Neural progenitor cell (in vitro differentiated cells): ENCODE measurements at regions not wholly inside any gene's neighbourhood (a gene's known extent, or its start where the extent isn't known, plus 50 kb on each side); places are given as distances from the start of the nearest gene placed in this dataset.

Experiments
- DNase-seq: peaks from one replicate; pipeline ENCODE4 v3.0.0-alpha.2; 2016; ENCODE audit warnings: low spot score
- H2AFZ ChIP-seq: fragments of 200-600 bp; sonication (generic); replicated peaks from 2 replicates; pipeline ENCODE4 v1.6.1; 2016; ENCODE audit warnings: antibody characterized with exemption
- H3F3A ChIP-seq: fragments of 200-600 bp; sonication (generic); 2 replicates; pipeline ENCODE4 v1.6.1; 2016; ENCODE audit warnings: antibody characterized with exemption, low read depth
- H3K27ac ChIP-seq: fragments of 200-600 bp; sonication (generic); 2 replicates; pipeline ENCODE4 v1.5.1; 2016; ENCODE audit warnings: mild to moderate bottlenecking
- H3K27me3 ChIP-seq: fragments of 200-600 bp; sonication (generic); 2 replicates; pipeline ENCODE4 v1.6.1; 2016; ENCODE audit warnings: mild to moderate bottlenecking, moderate library complexity
- H3K36me3 ChIP-seq: fragments of 200-600 bp; sonication (generic); 2 replicates; pipeline ENCODE4 v1.5.1; 2016
- H3K4me1 ChIP-seq: fragments of 200-600 bp; sonication (generic); 2 replicates; pipeline ENCODE4 v1.6.1; 2016; ENCODE audit warnings: mixed run types
- H3K4me2 ChIP-seq: fragments of 200-600 bp; sonication (generic); 2 replicates; pipeline ENCODE4 v1.6.1; 2016
- H3K4me3 ChIP-seq: fragments of 200-600 bp; sonication (generic); 2 replicates; pipeline ENCODE4 v1.5.1; 2016
- H3K79me2 ChIP-seq: fragments of 200-600 bp; sonication (generic); 2 replicates; pipeline ENCODE4 v1.6.1; 2016; ENCODE audit warnings: low read depth
- H3K9ac ChIP-seq: fragments of 200-600 bp; sonication (generic); 2 replicates; pipeline ENCODE4 v1.6.1; 2016
- H3K9me3 ChIP-seq: fragments of 200-600 bp; sonication (generic); 2 replicates; pipeline ENCODE4 v1.5.1; 2016; ENCODE audit warnings: low read depth
- H4K20me1 ChIP-seq: fragments of 200-600 bp; sonication (generic); 2 replicates; pipeline ENCODE4 v1.6.1; 2016; ENCODE audit warnings: low read depth
- H3K27ac Mint-ChIP-seq: 3 replicates; pipeline ENCODE4 v1.8.0; 2021; ENCODE audit warnings: mixed read lengths
- H3K27me3 Mint-ChIP-seq: 2 replicates; pipeline ENCODE4 v1.8.0; 2022; ENCODE audit warnings: low read depth, mild to moderate bottlenecking, inconsistent platforms, moderate library complexity, mixed read lengths; ENCODE audit not compliant: insufficient read depth
- H3K36me3 Mint-ChIP-seq: 3 replicates; pipeline ENCODE4 v1.8.0; 2021; ENCODE audit warnings: mixed read lengths
- H3K4me1 Mint-ChIP-seq: 3 replicates; pipeline ENCODE4 v1.8.0; 2021; ENCODE audit warnings: mixed read lengths
- H3K4me3 Mint-ChIP-seq: 3 replicates; pipeline ENCODE4 v1.8.0; 2021; ENCODE audit warnings: mild to moderate bottlenecking, moderate library complexity, mixed read lengths
- H3K9me3 Mint-ChIP-seq: 3 replicates; pipeline ENCODE4 v1.8.0; 2020; ENCODE audit warnings: mixed read lengths
- EZH2 ChIP-seq: fragments of 200-600 bp; sonication (generic); IDR thresholded peaks from 2 replicates; pipeline ENCODE4 v1.6.1; 2017; ENCODE audit warnings: antibody characterized with exemption, mild to moderate bottlenecking, moderate library complexity
- EZH2phosphoT487 ChIP-seq: fragments of 200-600 bp; sonication (generic); IDR thresholded peaks from 2 replicates; pipeline ENCODE4 v1.6.1; 2017; ENCODE audit warnings: antibody characterized with exemption
- TF ChIP-seq, protein P1 (sequence below): fragments of 200-600 bp; sonication (generic); IDR thresholded peaks from 2 replicates; pipeline ENCODE4 v1.5.1; 2017; ENCODE audit warnings: antibody characterized with exemption, mild to moderate bottlenecking

- no peak overlapping the region for H3K4me3 Mint-ChIP-seq
- Histone ChIP-seq H3F3A (no peaks in the 10 kb centered on the region), H2AFZ (no peak overlapping the region)
Measured at GRCh38 chr7:142455392-142455791, 197.5 kb upstream of the PRSS58 start.

GRCh38 chr7:142454862-142455261 lies 197.0 kb upstream of the PRSS58 start:
- H3K9me3 ChIP-seq, result no peaks in the 10 kb centered on the region
- no peak overlapping the region for H2AFZ ChIP-seq
- Mint-ChIP-seq H3K27ac (no peak overlapping the region), H3K27me3 (peaks cover 7% of the 10 kb centered on the region), H3K36me3 (no peaks in the 10 kb centered on the region), H3K4me1 (peaks cover 6% of the 10 kb centered on the region), H3K9me3 (no peaks in the 10 kb centered on the region), H3K4me3 (no peak overlapping the region)
- H3K9ac ChIP-seq, result no peak overlapping the region
- H3F3A ChIP-seq, result no peaks in the 10 kb centered on the region
- TF ChIP-seq EZH2phosphoT487 (no peak), EZH2 (no peak)
- TF ChIP-seq, protein P1, sequence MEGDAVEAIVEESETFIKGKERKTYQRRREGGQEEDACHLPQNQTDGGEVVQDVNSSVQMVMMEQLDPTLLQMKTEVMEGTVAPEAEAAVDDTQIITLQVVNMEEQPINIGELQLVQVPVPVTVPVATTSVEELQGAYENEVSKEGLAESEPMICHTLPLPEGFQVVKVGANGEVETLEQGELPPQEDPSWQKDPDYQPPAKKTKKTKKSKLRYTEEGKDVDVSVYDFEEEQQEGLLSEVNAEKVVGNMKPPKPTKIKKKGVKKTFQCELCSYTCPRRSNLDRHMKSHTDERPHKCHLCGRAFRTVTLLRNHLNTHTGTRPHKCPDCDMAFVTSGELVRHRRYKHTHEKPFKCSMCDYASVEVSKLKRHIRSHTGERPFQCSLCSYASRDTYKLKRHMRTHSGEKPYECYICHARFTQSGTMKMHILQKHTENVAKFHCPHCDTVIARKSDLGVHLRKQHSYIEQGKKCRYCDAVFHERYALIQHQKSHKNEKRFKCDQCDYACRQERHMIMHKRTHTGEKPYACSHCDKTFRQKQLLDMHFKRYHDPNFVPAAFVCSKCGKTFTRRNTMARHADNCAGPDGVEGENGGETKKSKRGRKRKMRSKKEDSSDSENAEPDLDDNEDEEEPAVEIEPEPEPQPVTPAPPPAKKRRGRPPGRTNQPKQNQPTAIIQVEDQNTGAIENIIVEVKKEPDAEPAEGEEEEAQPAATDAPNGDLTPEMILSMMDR, result no peak
- H3K27me3 ChIP-seq, result no peaks in the 10 kb centered on the region
- no peaks in the 10 kb centered on the region for H3K79me2 ChIP-seq
- no peaks in the 10 kb centered on the region for H4K20me1 ChIP-seq
- no peak overlapping the region for H3K27ac ChIP-seq
- no peak overlapping the region for H3K4me3 ChIP-seq
- H3K4me1 ChIP-seq, result no peaks in the 10 kb centered on the region
- no peak overlapping the region for H3K4me2 ChIP-seq
- no peaks in the 10 kb centered on the region for H3K36me3 ChIP-seq
- DNase-seq, result no peak

More at GRCh38 chr7:142455392-142455791, 197.5 kb upstream of the PRSS58 start:
- H3K9me3 Mint-ChIP-seq, result no peaks in the 10 kb centered on the region
- H4K20me1 ChIP-seq, result no peaks in the 10 kb centered on the region
- H3K27me3 ChIP-seq, result no peaks in the 10 kb centered on the region
- no peak overlapping the region for H3K4me3 ChIP-seq
- H3K36me3 Mint-ChIP-seq, result no peaks in the 10 kb centered on the region
- no peak overlapping the region for H3K27ac ChIP-seq
- no peaks in the 10 kb centered on the region for H3K36me3 ChIP-seq
- H3K9me3 ChIP-seq, result no peaks in the 10 kb centered on the region
- H3K9ac ChIP-seq, result no peak overlapping the region
- peaks cover 7% of the 10 kb centered on the region for H3K27me3 Mint-ChIP-seq
- DNase-seq, result no peak
- TF ChIP-seq, protein P1, result no peak
- TF ChIP-seq EZH2phosphoT487 (no peak), EZH2 (no peak)
- H3K4me1 ChIP-seq, result no peaks in the 10 kb centered on the region
- H3K4me2 ChIP-seq, result no peak overlapping the region
- peaks cover 8% of the 10 kb centered on the region for H3K4me1 Mint-ChIP-seq
- no peak overlapping the region for H3K27ac Mint-ChIP-seq
- H3K79me2 ChIP-seq, result no peaks in the 10 kb centered on the region

DNA sequence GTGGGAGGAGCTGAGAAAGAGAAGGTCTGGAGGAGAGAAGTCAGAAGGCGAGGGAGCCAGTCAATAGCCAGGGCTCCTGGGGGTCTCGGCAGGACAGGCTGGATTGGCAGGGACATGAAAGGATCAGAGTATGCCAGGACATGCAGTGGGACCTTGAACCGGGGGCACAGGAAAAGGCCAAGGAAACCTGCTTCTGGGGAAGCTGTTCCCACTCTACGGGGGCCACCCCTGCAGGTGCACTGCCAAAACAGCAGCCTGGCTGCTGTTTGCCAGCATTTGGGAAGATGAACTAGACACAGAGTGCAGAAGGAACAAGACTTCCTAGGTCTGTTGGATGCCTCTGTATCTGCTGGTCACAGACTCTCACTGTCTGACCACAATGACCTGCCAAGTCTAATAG lies 194.9 kb upstream of the PRSS58 start:
- Histone ChIP-seq H2AFZ (no peak overlapping the region), H3K4me3 (no peak overlapping the region), H4K20me1 (no peaks in the 10 kb centered on the region), H3K79me2 (no peaks in the 10 kb centered on the region), H3K27ac (no peak overlapping the region), H3K27me3 (no peaks in the 10 kb centered on the region), H3K4me2 (no peak overlapping the region), H3K36me3 (no peaks in the 10 kb centered on the region), H3K4me1 (no peaks in the 10 kb centered on the region), H3K9ac (no peak overlapping the region), H3F3A (no peaks in the 10 kb centered on the region), H3K9me3 (no peaks in the 10 kb centered on the region)
- Mint-ChIP-seq H3K36me3 (no peaks in the 10 kb centered on the region), H3K9me3 (no peaks in the 10 kb centered on the region), H3K27ac (no peak overlapping the region), H3K4me1 (no peaks in the 10 kb centered on the region), H3K27me3 (peaks cover 5% of the 10 kb centered on the region), H3K4me3 (no peak overlapping the region)
- DNase-seq, result no peak
- TF ChIP-seq, protein P1, result no peak
- no peak for TF ChIP-seq EZH2
- no peak for TF ChIP-seq EZH2phosphoT487
